Fibroblast of lung (primary cell): ENCODE measurements at regions not wholly inside any gene's neighbourhood (a gene's known extent, or its start where the extent isn't known, plus 50 kb on each side); places are given as distances from the start of the nearest gene placed in this dataset.
"Not testable (repeated sequence)": the region's sequence is repeated elsewhere in the genome, so short reads cannot be mapped to it uniquely, and the experiment has no call there.

ENCODE experiments used
- DNase-seq, 2 donors: peaks; one replicate each; pipeline versions ENCODE4 v3.0.0 to v3.0.0-alpha.2; 2010; ENCODE audit warnings: low read depth in 2 of 2
- H2AFZ ChIP-seq: 2 replicates; pipeline ENCODE4 v1.5.1; 2012; ENCODE audit warnings: low read length, control low read depth, inconsistent platforms
- H3K27ac ChIP-seq: 2 replicates; pipeline ENCODE4 v1.5.1; 2011; ENCODE audit warnings: low read length, control low read depth; ENCODE audit not compliant: insufficient read depth
- H3K27me3 ChIP-seq: 2 replicates; pipeline ENCODE4 v1.5.1; 2011; ENCODE audit warnings: mild to moderate bottlenecking, low read length; ENCODE audit not compliant: control insufficient read depth, insufficient read depth
- H3K36me3 ChIP-seq: 2 replicates; pipeline ENCODE4 v1.5.1; 2011; ENCODE audit warnings: low read length; ENCODE audit not compliant: control insufficient read depth, insufficient read depth
- H3K4me1 ChIP-seq: 2 replicates; pipeline ENCODE4 v1.5.1; 2011; ENCODE audit warnings: low read length; ENCODE audit not compliant: control insufficient read depth, insufficient read depth; ENCODE audit errors: extremely low read depth
- H3K4me2 ChIP-seq: 2 replicates; pipeline ENCODE4 v1.5.1; 2011; ENCODE audit warnings: low read length, control low read depth; ENCODE audit not compliant: insufficient read depth; ENCODE audit errors: extremely low read depth
- H3K4me3 ChIP-seq, 4 experiments: fragments of 200-600 bp in 1 of 4; sonication (generic) in 1 of 4; replicated peaks in 1 of 4; 2 replicates each; pipeline ENCODE4 v1.5.1; 2011 to 2016; ENCODE audit warnings: low read length in 4 of 4, low read depth in 3 of 4, mild to moderate bottlenecking in 3 of 4, control low read depth in 2 of 4, inconsistent platforms in 1 of 4, mixed read lengths in 1 of 4; ENCODE audit not compliant: insufficient read depth in 1 of 4; ENCODE audit errors: control extremely low read depth in 1 of 4
- H3K79me2 ChIP-seq: 2 replicates; pipeline ENCODE4 v1.5.1; 2012; ENCODE audit warnings: mild to moderate bottlenecking, low read length, inconsistent platforms; ENCODE audit not compliant: control insufficient read depth, insufficient read depth
- H3K9ac ChIP-seq: 2 replicates; pipeline ENCODE4 v1.5.1; 2011; ENCODE audit warnings: mild to moderate bottlenecking, low read length, control low read depth; ENCODE audit not compliant: insufficient read depth
- H3K9me3 ChIP-seq: 2 replicates; pipeline ENCODE4 v1.5.1; 2012; ENCODE audit warnings: low read depth, low read length; ENCODE audit not compliant: control insufficient read depth, insufficient read depth
- H4K20me1 ChIP-seq: 2 replicates; pipeline ENCODE4 v1.5.1; 2011; ENCODE audit warnings: low read length; ENCODE audit not compliant: control insufficient read depth, insufficient read depth; ENCODE audit errors: extremely low read depth
- CTCF ChIP-seq, 2 donors: IDR thresholded peaks in 1 of 2; conservative IDR thresholded peaks in 1 of 2; 1 replicate in 1 of 2; 2 replicates in 1 of 2; pipeline ENCODE4 v1.5.1; 2011 to 2012; ENCODE audit warnings: low read length in 2 of 2, control low read depth in 1 of 2, inconsistent platforms in 1 of 2, low read depth in 1 of 2, mild to moderate bottlenecking in 1 of 2
- EZH2 ChIP-seq: IDR thresholded peaks from 2 replicates; pipeline ENCODE4 v1.5.1; 2012; ENCODE audit warnings: low read length, control low read depth, mild to moderate bottlenecking; ENCODE audit errors: missing control alignments

GRCh38 chr12:131282292-131283080, 328.8 kb downstream of the ADGRD1 start:
- Histone ChIP-seq H3K4me1 (no peaks in the 10 kb centered on the region), H4K20me1 (no peaks in the 10 kb centered on the region), H3K27ac (no peak overlapping the region), H3K36me3 (no peaks in the 10 kb centered on the region), H2AFZ (no peak overlapping the region), H3K27me3 (no peaks in the 10 kb centered on the region), H3K4me3 (no peak overlapping the region), H3K4me2 (no peak overlapping the region), H3K9me3 (no peaks in the 10 kb centered on the region), H3K9ac (no peak overlapping the region), H3K79me2 (no peaks in the 10 kb centered on the region)
- no peak for TF ChIP-seq CTCF (conservative IDR thresholded peaks at IDR 0.05 in 1 of 2, IDR thresholded peaks at IDR 0.05 in 1 of 2; ENCODE audit: low read depth in 1 of 2, low read length in 2 of 2)
- no peak for TF ChIP-seq EZH2
- DNase-seq = no peak

- no peak for TF ChIP-seq CTCF (conservative IDR thresholded peaks at IDR 0.05 in 1 of 2, IDR thresholded peaks at IDR 0.05 in 1 of 2; ENCODE audit: low read depth in 1 of 2, low read length in 2 of 2)
- TF ChIP-seq EZH2 = no peak
- Histone ChIP-seq H3K36me3 (no peaks in the 10 kb centered on the region), H3K9me3 (no peaks in the 10 kb centered on the region), H3K4me3 (no peak overlapping the region), H3K27ac (no peak overlapping the region), H3K79me2 (no peaks in the 10 kb centered on the region), H4K20me1 (no peaks in the 10 kb centered on the region), H3K27me3 (no peaks in the 10 kb centered on the region), H3K4me1 (no peaks in the 10 kb centered on the region), H3K9ac (no peak overlapping the region), H2AFZ (no peak overlapping the region), H3K4me2 (no peak overlapping the region)
- no peak for DNase-seq
Observed at GRCh38 chr12:131283191-131283861, 329.6 kb downstream of the ADGRD1 start.

- DNase-seq, H3K36me3 ChIP-seq, H3K27ac ChIP-seq, H4K20me1 ChIP-seq, H2AFZ ChIP-seq, H3K9me3 ChIP-seq, H3K27me3 ChIP-seq, H3K4me3 ChIP-seq, H3K4me1 ChIP-seq, H3K9ac ChIP-seq, H3K4me2 ChIP-seq, H3K79me2 ChIP-seq: not testable (repeated sequence)
Observed at GRCh38 chr12:131283862-131284825, 330.4 kb downstream of the ADGRD1 start.

- H3K4me3 ChIP-seq, H3K9ac ChIP-seq, H3K4me1 ChIP-seq, H3K79me2 ChIP-seq, H3K36me3 ChIP-seq, H3K9me3 ChIP-seq, H3K27me3 ChIP-seq, DNase-seq, H4K20me1 ChIP-seq, H3K27ac ChIP-seq, H3K4me2 ChIP-seq, H2AFZ ChIP-seq: not testable (repeated sequence)
Observed at GRCh38 chr12:131284954-131285904, 331.5 kb downstream of the ADGRD1 start.
